GM23248 (cell line): ENCODE measurements at regions not wholly inside any gene's neighbourhood (a gene's known extent, or its start where the extent isn't known, plus 50 kb on each side); places are given as distances from the start of the nearest gene placed in this dataset.

Experiments
- DNase-seq: peaks from one replicate; pipeline ENCODE4 v3.0.0-alpha.2; 2015
- H2AFZ ChIP-seq: fragments of 200-600 bp; sonication (generic); 2 replicates; pipeline ENCODE4 v1.6.1; 2016; ENCODE audit warnings: antibody characterized with exemption
- H3F3A ChIP-seq: fragments of 200-600 bp; sonication (generic); 2 replicates; pipeline ENCODE4 v1.6.1; 2016; ENCODE audit warnings: mild to moderate bottlenecking, antibody characterized with exemption, mixed run types; ENCODE audit not compliant: insufficient read depth
- H3K27ac ChIP-seq: fragments of 200-600 bp; sonication (generic); 2 replicates; pipeline ENCODE4 v1.5.1; 2016; ENCODE audit warnings: mild to moderate bottlenecking
- H3K27me3 ChIP-seq: fragments of 200-600 bp; sonication (generic); replicated peaks from 2 replicates; pipeline ENCODE4 v1.6.1; 2016; ENCODE audit warnings: mild to moderate bottlenecking; ENCODE audit not compliant: insufficient read depth
- H3K36me3 ChIP-seq: fragments of 200-600 bp; sonication (generic); 2 replicates; pipeline ENCODE4 v1.6.1; 2016; ENCODE audit warnings: low read depth, mild to moderate bottlenecking
- H3K4me1 ChIP-seq: fragments of 200-600 bp; sonication (generic); 2 replicates; pipeline ENCODE4 v1.6.1; 2016; ENCODE audit warnings: mild to moderate bottlenecking; ENCODE audit not compliant: insufficient read depth
- H3K4me2 ChIP-seq: fragments of 200-600 bp; sonication (generic); one replicate; pipeline ENCODE4 v1.6.1; 2016; ENCODE audit warnings: mild to moderate bottlenecking; ENCODE audit not compliant: unreplicated experiment
- H3K4me3 ChIP-seq: fragments of 200-600 bp; sonication (generic); 2 replicates; pipeline ENCODE4 v1.5.1; 2016; ENCODE audit warnings: mild to moderate bottlenecking
- H3K79me2 ChIP-seq: fragments of 200-600 bp; sonication (generic); 2 replicates; pipeline ENCODE4 v1.6.1; 2016; ENCODE audit warnings: mild to moderate bottlenecking; ENCODE audit not compliant: insufficient read depth
- H3K9ac ChIP-seq: fragments of 200-600 bp; sonication (generic); 2 replicates; pipeline ENCODE4 v1.6.1; 2016; ENCODE audit warnings: mild to moderate bottlenecking
- H3K9me2 ChIP-seq: fragments of 200-600 bp; sonication (generic); 2 replicates; pipeline ENCODE4 v1.6.1; 2016; ENCODE audit warnings: mixed run types, mild to moderate bottlenecking, moderate library complexity; ENCODE audit not compliant: insufficient read depth
- H3K9me3 ChIP-seq: fragments of 200-600 bp; sonication (generic); one replicate; pipeline ENCODE4 v1.6.1; 2017; ENCODE audit warnings: low read depth
- H4K20me1 ChIP-seq: fragments of 200-600 bp; sonication (generic); 2 replicates; pipeline ENCODE4 v1.6.0; 2016; ENCODE audit not compliant: insufficient read depth
- EZH2 ChIP-seq: fragments of 200-600 bp; sonication (generic); IDR thresholded peaks from 2 replicates; pipeline ENCODE4 v1.6.1; 2018; ENCODE audit warnings: antibody characterized with exemption, mild to moderate bottlenecking; ENCODE audit not compliant: insufficient read depth, poor library complexity, severe bottlenecking
- EZH2phosphoT487 ChIP-seq: fragments of 200-600 bp; sonication (generic); IDR thresholded peaks from 2 replicates; pipeline ENCODE4 v1.6.1; 2018; ENCODE audit warnings: antibody characterized with exemption, moderate library complexity, mild to moderate bottlenecking, low read depth; ENCODE audit not compliant: insufficient read depth
- WGBS, 2 experiments: methylation state at CpG; one replicate each; pipeline ENCODE4 v1.1.6; 2015 to 2017; ENCODE audit warnings: low lambda C conversion rate in 2 of 2, low coverage in 1 of 2; ENCODE audit errors: missing lambda C conversion rate in 2 of 2; 5-methylcytosine and 5-hydroxymethylcytosine counted together
- in situ Hi-C: fragments of 300-500 bp; cut with MboI; formaldehyde crosslinking; loops from 2 replicates; pipeline ENCODE4 v1.15.0; 2020

GRCh38 chr4:10806953-10807645 lies 122.5 kb upstream of the CLNK start:
- H3K4me2 ChIP-seq: no peak overlapping the region

GRCh38 chr4:10803713-10804343 lies 119.3 kb upstream of the CLNK start:
- Histone ChIP-seq H3K36me3 (no peaks in the 10 kb centered on the region), H3K4me3 (no peak overlapping the region), H4K20me1 (no peaks in the 10 kb centered on the region), H3K9me3 (no peaks in the 10 kb centered on the region), H3K27ac (no peak overlapping the region), H3K27me3 (no peaks in the 10 kb centered on the region), H3K4me1 (no peaks in the 10 kb centered on the region), H3K4me2 (no peak overlapping the region), H2AFZ (no peak overlapping the region), H3K9me2 (no peaks in the 10 kb centered on the region), H3F3A (no peaks in the 10 kb centered on the region), H3K9ac (no peak overlapping the region), H3K79me2 (no peaks in the 10 kb centered on the region)
- in situ Hi-C loops: no loop called here
- WGBS, 2 experiments: 3 to 4% methylated on average over 4 of the region's 4 CpGs
- DNase-seq: peak; percentile 9
- TF ChIP-seq EZH2phosphoT487: no peak
- no peak for TF ChIP-seq EZH2

More at GRCh38 chr4:10806953-10807645, 122.5 kb upstream of the CLNK start:
- no peaks in the 10 kb centered on the region for H3K9me3 ChIP-seq
- TF ChIP-seq EZH2phosphoT487: no peak
- TF ChIP-seq EZH2: no peak
- no peak overlapping the region for H3K9ac ChIP-seq
- H3K36me3 ChIP-seq: no peaks in the 10 kb centered on the region
- 44 to 49% methylated on average over 4 of the region's 4 CpGs for WGBS, 2 experiments
- H4K20me1 ChIP-seq: no peaks in the 10 kb centered on the region
- no peak overlapping the region for H2AFZ ChIP-seq
- H3K9me2 ChIP-seq: no peaks in the 10 kb centered on the region
- H3K79me2 ChIP-seq: no peaks in the 10 kb centered on the region
- H3F3A ChIP-seq: no peaks in the 10 kb centered on the region
- no peaks in the 10 kb centered on the region for H3K27me3 ChIP-seq
- DNase-seq: no peak
- in situ Hi-C loops: no loop called here
- H3K27ac ChIP-seq: no peak overlapping the region
- H3K4me1 ChIP-seq: no peaks in the 10 kb centered on the region
- no peak overlapping the region for H3K4me3 ChIP-seq

GRCh38 chr4:10787365-10787764 lies 102.8 kb upstream of the CLNK start:
- no peaks in the 10 kb centered on the region for H3K9me2 ChIP-seq
- H3K4me2 ChIP-seq: no peak overlapping the region
- no peaks in the 10 kb centered on the region for H3K9me3 ChIP-seq
- no peak overlapping the region for H3K4me3 ChIP-seq
- H3K27me3 ChIP-seq: no peaks in the 10 kb centered on the region
- H3K27ac ChIP-seq: no peak overlapping the region
- H2AFZ ChIP-seq: no peak overlapping the region
- no peak for DNase-seq
- no peaks in the 10 kb centered on the region for H3K36me3 ChIP-seq
- H4K20me1 ChIP-seq: no peaks in the 10 kb centered on the region
- H3K79me2 ChIP-seq: no peaks in the 10 kb centered on the region
- no peak overlapping the region for H3K9ac ChIP-seq
- peaks cover 11% of the 10 kb centered on the region; the same call in 1 of the 2 replicates for H3K4me1 ChIP-seq
- in situ Hi-C loops: no loop called here
- no peak for TF ChIP-seq EZH2phosphoT487
- TF ChIP-seq EZH2: no peak
- H3F3A ChIP-seq: no peaks in the 10 kb centered on the region

- Histone ChIP-seq H4K20me1 (no peaks in the 10 kb centered on the region), H2AFZ (no peak overlapping the region), H3K79me2 (no peaks in the 10 kb centered on the region), H3K9ac (no peak overlapping the region), H3K9me3 (no peaks in the 10 kb centered on the region), H3K4me2 (no peak overlapping the region), H3F3A (no peaks in the 10 kb centered on the region), H3K27me3 (no peaks in the 10 kb centered on the region), H3K36me3 (no peaks in the 10 kb centered on the region), H3K27ac (no peak overlapping the region), H3K9me2 (no peaks in the 10 kb centered on the region), H3K4me1 (peaks cover 11% of the 10 kb centered on the region; the same call in 1 of the 2 replicates), H3K4me3 (no peak overlapping the region)
- no peak for DNase-seq
- TF ChIP-seq EZH2phosphoT487: no peak
- no peak for TF ChIP-seq EZH2
- in situ Hi-C loops: no loop called here
- 68 to 69% methylated on average over 2 of the region's 2 CpGs for WGBS, 2 experiments
Observed at GRCh38 chr4:10784621-10785020, 100.1 kb upstream of the CLNK start.
